Lung (tissue), 11 donors: ENCODE measurements at regions not wholly inside any gene's neighbourhood (a gene's known extent, or its start where the extent isn't known, plus 50 kb on each side); places are given as distances from the start of the nearest gene placed in this dataset.
A peak's percentile ranks its signal among the peaks of the same experiment; 100 is the strongest.

ENCODE experiments used
- ATAC-seq: fragments of 200-7000 bp; cut with Tn5 transposase; one replicate; pipeline ENCODE4 v1.9.1; 2020; ENCODE audit warnings: moderate number of reproducible peaks; ENCODE audit not compliant: insufficient read depth, low FRiP score
- DNase-seq, 3 donors: peaks; one replicate each; pipeline ENCODE4 v3.0.0-alpha.2; 2013 to 2017
- H3K27ac ChIP-seq, 2 donors: one replicate each; pipeline ENCODE4 v1.5.1; 2013; ENCODE audit warnings: mild to moderate bottlenecking in 2 of 2, moderate library complexity in 2 of 2, control low read depth in 1 of 2, inconsistent platforms in 1 of 2, low read depth in 1 of 2, low read length in 1 of 2
- H3K27me3 ChIP-seq, 3 donors: one replicate each; pipeline ENCODE4 v1.5.1; 2013; ENCODE audit warnings: low read length in 2 of 3; ENCODE audit not compliant: control insufficient read depth in 3 of 3, insufficient read depth in 3 of 3
- H3K36me3 ChIP-seq, 4 donors: one replicate each; pipeline ENCODE4 v1.5.1; 2013; ENCODE audit warnings: low read length in 4 of 4, mild to moderate bottlenecking in 1 of 4, moderate library complexity in 1 of 4; ENCODE audit not compliant: control insufficient read depth in 4 of 4, insufficient read depth in 4 of 4
- H3K4me1 ChIP-seq, 5 donors: one replicate each; pipeline ENCODE4 v1.5.1; 2013; ENCODE audit warnings: low read length in 5 of 5, mild to moderate bottlenecking in 2 of 5, moderate library complexity in 1 of 5; ENCODE audit not compliant: control insufficient read depth in 5 of 5, insufficient read depth in 5 of 5
- H3K4me3 ChIP-seq: one replicate; pipeline ENCODE4 v1.5.1; 2013; ENCODE audit warnings: mild to moderate bottlenecking, control low read depth, moderate library complexity
- H3K9ac ChIP-seq, 2 donors: one replicate each; pipeline ENCODE4 v1.5.1; 2013; ENCODE audit warnings: low read length in 2 of 2, control low read depth in 1 of 2; ENCODE audit not compliant: insufficient read depth in 1 of 2
- H3K9me3 ChIP-seq, 4 donors: one replicate each; pipeline ENCODE4 v1.5.1; 2013; ENCODE audit warnings: low read length in 3 of 4, mild to moderate bottlenecking in 1 of 4, moderate library complexity in 1 of 4; ENCODE audit not compliant: control insufficient read depth in 4 of 4, insufficient read depth in 3 of 4
- CTCF ChIP-seq: IDR thresholded peaks from 2 replicates; pipeline ENCODE4 v1.5.1; 2012; ENCODE audit warnings: mild to moderate bottlenecking; ENCODE audit errors: control extremely low read depth, extremely low read depth
- WGBS, 2 donors: extraction: QIAGEN DNeasy Blood & Tissue Kit; methylation state at CpG; one replicate each; pipeline ENCODE4 v1.1.7; 2013; 5-methylcytosine and 5-hydroxymethylcytosine counted together
- donor health status: control.
- donor health status: control.
- donor health status: Bipolar disorder and iron deficiency.
- donor health status: healthy.
- donor health status: DM: yes; HTN: yes; CAD: no.

GRCh38 chr13:97798171-97798821, 155.2 kb upstream of the IPO5 start:
- Histone ChIP-seq H3K27me3 (no peaks in the 10 kb centered on the region), H3K4me3 (no peak overlapping the region), H3K4me1 (peaks cover 0 to 14% (median 0%) of the 10 kb centered on the region in 5 donors), H3K27ac (no peak overlapping the region), H3K9ac (no peak overlapping the region), H3K9me3 (peaks cover 2 to 10% (median 7%) of the 10 kb centered on the region in 4 donors), H3K36me3 (no peaks in the 10 kb centered on the region)
- no peak for TF ChIP-seq CTCF
- DNase-seq (no peak), ATAC-seq (no peak)
- 87 to 94% methylated on average over 7 of the region's 7 CpGs for WGBS, 2 donors

- DNase-seq (peak; percentile 67 to 92 (median 89)), ATAC-seq (no peak)
- Histone ChIP-seq H3K27ac (no peak overlapping the region), H3K4me3 (no peak overlapping the region), H3K4me1 (peaks cover 0 to 14% (median 0%) of the 10 kb centered on the region in 5 donors), H3K36me3 (no peaks in the 10 kb centered on the region), H3K27me3 (no peaks in the 10 kb centered on the region), H3K9me3 (peaks cover 2 to 8% (median 3%) of the 10 kb centered on the region in 4 donors), H3K9ac (no peak overlapping the region)
- no peak for TF ChIP-seq CTCF
- WGBS, 2 donors, result 75 to 83% methylated on average over 7 of the region's 7 CpGs
Measured at GRCh38 chr13:97798836-97799235, 154.6 kb upstream of the IPO5 start.

GRCh38 chr13:97802213-97802612, 151.3 kb upstream of the IPO5 start:
- Histone ChIP-seq H3K27ac (no peak overlapping the region), H3K9ac (no peak overlapping the region), H3K9me3 (peaks cover 0 to 3% (median 0%) of the 10 kb centered on the region in 4 donors), H3K36me3 (no peaks in the 10 kb centered on the region), H3K4me1 (peaks cover 0 to 14% (median 0%) of the 10 kb centered on the region in 5 donors), H3K27me3 (no peaks in the 10 kb centered on the region), H3K4me3 (no peak overlapping the region)
- no peak for DNase-seq
- ATAC-seq, result peak; percentile 15
- 77 to 86% methylated on average over 3 of the region's 3 CpGs for WGBS, 2 donors
- TF ChIP-seq CTCF, result no peak

GRCh38 chr13:97809576-97809975, 143.9 kb upstream of the IPO5 start:
- no peak for TF ChIP-seq CTCF
- Histone ChIP-seq H3K27ac (no peak overlapping the region), H3K4me1 (no peaks in the 10 kb centered on the region), H3K9me3 (no peaks in the 10 kb centered on the region), H3K9ac (no peak overlapping the region), H3K27me3 (peaks cover 0 to 4% (median 0%) of the 10 kb centered on the region in 3 donors), H3K36me3 (no peaks in the 10 kb centered on the region), H3K4me3 (no peak overlapping the region)
- no peak for ATAC-seq
- DNase-seq, result no peak
- WGBS, 2 donors, result 69 to 76% methylated on average over 2 of the region's 2 CpGs
